Endothelial cell of umbilical vein (primary cell): ENCODE measurements at regions not wholly inside any gene's neighbourhood (a gene's known extent, or its start where the extent isn't known, plus 50 kb on each side); places are given as distances from the start of the nearest gene placed in this dataset.

Experiments used
- BruUV-seq: library from RNA; stranded (reverse); fragments of 400-500 nt; replicated peaks from 2 replicates; lab custom pipeline; 2021; lab: Mats Ljungman, UMichigan
- CTCF ChIA-PET: fragments of 300-600, 350-600 bp; sonication (Branson Sonifier 250); formaldehyde crosslinking; loops from one replicate; lab custom pipeline; 2021; ENCODE audit warnings: antibody characterized with exemption, inconsistent platforms; lab: Charles Lee
- POLR2A ChIA-PET: fragments of 300-600, 350-600 bp; sonication (Branson Sonifier 250); formaldehyde crosslinking; loops from one replicate; lab custom pipeline; 2021; ENCODE audit warnings: antibody characterized with exemption, inconsistent platforms; lab: Charles Lee
- DNase-seq: peaks from one replicate; pipeline ENCODE4 v3.0.0-alpha.2; 2011; ENCODE audit warnings: low read depth, low spot score
- FAIRE-seq: peaks from 2 replicates; lab custom pipeline; 2011; peaks lifted over from hg19 to GRCh38; lab: Jason Lieb, UNC
- H2AFZ ChIP-seq: 2 replicates; pipeline ENCODE4 v1.6.0; 2012; ENCODE audit warnings: low read depth, low read length, control low read depth, inconsistent platforms
- H3K27ac ChIP-seq: 2 replicates; pipeline ENCODE4 v1.5.1; 2011; ENCODE audit warnings: low read depth, mild to moderate bottlenecking, control low read depth, low read length, moderate library complexity; ENCODE audit not compliant: insufficient read depth
- H3K27me3 ChIP-seq, 2 experiments: 2 replicates each; pipeline versions ENCODE4 v1.6.0 to v1.6.1; 2011; ENCODE audit warnings: low read length in 2 of 2, mixed read lengths in 1 of 2; ENCODE audit not compliant: control insufficient read depth in 2 of 2, insufficient read depth in 2 of 2
- H3K36me3 ChIP-seq, 2 experiments: 2 replicates in 1 of 2; 3 replicates in 1 of 2; pipeline ENCODE4 v1.5.1; 2011; ENCODE audit warnings: low read length in 2 of 2, mild to moderate bottlenecking in 1 of 2, moderate library complexity in 1 of 2; ENCODE audit not compliant: control insufficient read depth in 2 of 2, insufficient read depth in 2 of 2; ENCODE audit errors: extremely low read depth in 1 of 2
- H3K4me1 ChIP-seq: 3 replicates; pipeline ENCODE4 v1.5.1; 2011; ENCODE audit warnings: mild to moderate bottlenecking, low read length; ENCODE audit not compliant: control insufficient read depth, insufficient read depth; ENCODE audit errors: extremely low read depth
- H3K4me2 ChIP-seq: 2 replicates; pipeline ENCODE4 v1.6.1; 2011; ENCODE audit warnings: low read length, control low read depth, mixed read lengths; ENCODE audit not compliant: insufficient read depth
- H3K4me3 ChIP-seq, 3 experiments: fragments of 200-600 bp in 1 of 3; sonication (generic), shearing (Covaris generic) in 1 of 3; replicated peaks in 1 of 3; 2 replicates each; pipeline ENCODE4 v1.5.1; 2011 to 2016; ENCODE audit warnings: control low read depth in 3 of 3, low read length in 3 of 3, mild to moderate bottlenecking in 2 of 3, inconsistent platforms in 1 of 3, low read depth in 1 of 3, moderate library complexity in 1 of 3; ENCODE audit not compliant: insufficient read depth in 1 of 3
- H3K79me2 ChIP-seq: 2 replicates; pipeline ENCODE4 v1.6.0; 2012; ENCODE audit warnings: low read length, inconsistent platforms; ENCODE audit not compliant: control insufficient read depth, insufficient read depth
- H3K9ac ChIP-seq: replicated peaks from 2 replicates; pipeline ENCODE3; 2011; ENCODE audit warnings: low read length, control low read depth; ENCODE audit not compliant: insufficient read depth; ENCODE audit errors: extremely low read depth
- H3K9me1 ChIP-seq: replicated peaks from 3 replicates; pipeline ENCODE4 v1.6.0; 2011; ENCODE audit warnings: mild to moderate bottlenecking, low read length; ENCODE audit not compliant: control insufficient read depth, insufficient read depth; ENCODE audit errors: extremely low read depth
- H3K9me3 ChIP-seq: replicated peaks from 2 replicates; pipeline ENCODE4 v1.5.1; 2012; ENCODE audit warnings: low read length, inconsistent platforms; ENCODE audit not compliant: control insufficient read depth, insufficient read depth
- H4K20me1 ChIP-seq: replicated peaks from 2 replicates; pipeline ENCODE3; 2011; ENCODE audit warnings: mild to moderate bottlenecking, low read length; ENCODE audit not compliant: control insufficient read depth, insufficient read depth; ENCODE audit errors: extremely low read depth
- CTCF ChIP-seq, 2 donors: IDR thresholded peaks; 1 replicate in 1 of 2; 2 replicates in 1 of 2; pipeline ENCODE4 v1.5.1; 2011; ENCODE audit warnings: low read length in 2 of 2, mild to moderate bottlenecking in 2 of 2, moderate library complexity in 2 of 2, control low read depth in 1 of 2, inconsistent platforms in 1 of 2, low read depth in 1 of 2; ENCODE audit not compliant: insufficient read depth in 1 of 2; ENCODE audit errors: extremely low read depth in 1 of 2
- EZH2 ChIP-seq: IDR thresholded peaks from 2 replicates; pipeline ENCODE4 v1.6.1; 2012; ENCODE audit warnings: borderline replicate concordance, low read depth, mild to moderate bottlenecking, moderate library complexity, low read length, inconsistent platforms; ENCODE audit not compliant: severe bottlenecking
- FOS ChIP-seq: IDR thresholded peaks from 2 replicates; pipeline ENCODE4 v1.6.1; 2011; ENCODE audit warnings: mild to moderate bottlenecking, low read length, moderate library complexity, borderline replicate concordance; ENCODE audit not compliant: insufficient read depth
- GATA2 ChIP-seq: IDR thresholded peaks from 2 replicates; pipeline ENCODE4 v1.7.0; 2011; ENCODE audit warnings: low read depth, mild to moderate bottlenecking, moderate library complexity, mixed read lengths, low read length; ENCODE audit not compliant: insufficient read length, insufficient read depth
- JUN ChIP-seq: IDR thresholded peaks from 2 replicates; pipeline ENCODE4 v1.6.1; 2011; ENCODE audit warnings: borderline replicate concordance, low read depth; ENCODE audit not compliant: insufficient read length, insufficient read depth
- MAX ChIP-seq: IDR thresholded peaks from 2 replicates; pipeline ENCODE4 v1.6.1; 2011; ENCODE audit not compliant: insufficient read depth, insufficient read length
- MYC ChIP-seq: IDR thresholded peaks from one replicate; pipeline ENCODE4 v1.6.1; 2011; ENCODE audit warnings: mild to moderate bottlenecking, low read depth, low read length
- POLR2A ChIP-seq: IDR thresholded peaks from 2 replicates; pipeline ENCODE4 v1.6.1; 2012; ENCODE audit warnings: low read depth, mild to moderate bottlenecking, control low read depth, low read length
- POLR2AphosphoS5 ChIP-seq: IDR thresholded peaks from 2 replicates; pipeline ENCODE4 v1.6.1; 2012; ENCODE audit warnings: low read depth, mild to moderate bottlenecking, control low read depth, low read length, moderate library complexity; ENCODE audit not compliant: insufficient read depth
- dilution Hi-C: fragments of 300-500 bp; cut with MboI; formaldehyde crosslinking; loops from one replicate; pipeline ENCODE4 v1.15.0; 2019; ENCODE audit warnings: low sequenced_read_pairs; ENCODE audit not compliant: extremely low pct_ligation_motif_present
- intact Hi-C: fragments of 100-400 bp; cut with micrococcal nuclease; formaldehyde crosslinking; loops from one replicate; pipeline ENCODE4 v1.10.0; 2022

DNA sequence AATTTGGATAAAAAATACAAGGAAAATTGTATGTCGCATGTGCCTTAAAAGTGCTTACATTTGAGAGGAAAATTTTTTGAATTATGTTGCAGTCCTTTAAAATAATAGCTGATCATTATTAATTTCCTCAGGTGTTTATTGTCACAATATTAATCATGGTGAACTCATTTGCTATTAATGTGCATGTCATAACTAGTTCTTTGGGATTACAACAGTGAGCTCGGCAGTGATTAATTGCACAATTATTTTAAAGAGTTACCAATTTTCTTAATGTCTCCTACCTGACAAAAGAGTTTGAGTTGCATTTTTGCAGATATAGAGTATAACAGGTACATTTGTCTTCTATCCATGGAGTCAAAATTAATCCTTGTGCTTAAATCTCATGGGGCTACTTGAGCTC, 854.3 kb downstream of the BRINP3 start:
- POLR2A ChIA-PET = no interaction called here

More for the DNA sequence above, 854.3 kb downstream of the BRINP3 start:
- no peaks in the 10 kb centered on the region for H4K20me1 ChIP-seq
- H3K36me3 ChIP-seq = no peaks in the 10 kb centered on the region
- no peaks in the 10 kb centered on the region for H3K27me3 ChIP-seq
- H2AFZ ChIP-seq = no peak overlapping the region
- no peaks in the 10 kb centered on the region for H3K79me2 ChIP-seq
- H3K9ac ChIP-seq = no peak overlapping the region
- FAIRE-seq = no peak
- H3K9me3 ChIP-seq = no peaks in the 10 kb centered on the region
- no peak for DNase-seq
- H3K4me1 ChIP-seq = peaks cover 7% of the 10 kb centered on the region
- no peak overlapping the region for H3K27ac ChIP-seq
- TF ChIP-seq POLR2A (no peak), GATA2 (no peak), MYC (no peak), EZH2 (no peak), JUN (no peak), CTCF (IDR thresholded peaks at IDR 0.05; ENCODE audit: extremely low read depth in 1 of 2, insufficient read depth in 1 of 2, low read depth in 1 of 2, low read length in 2 of 2) (no peak), POLR2AphosphoS5 (no peak), FOS (no peak), MAX (no peak)
- H3K9me1 ChIP-seq = no peaks in the 10 kb centered on the region
- no peak overlapping the region for H3K4me3 ChIP-seq
- intact Hi-C loops (no loop called here), dilution Hi-C loops (no loop called here)
- no TSS peak for BruUV-seq
- H3K4me2 ChIP-seq = no peak overlapping the region
- CTCF ChIA-PET = no interaction called here
